ENCODE measurements at regions not wholly inside any gene's neighbourhood (a gene's known extent, or its start where the extent isn't known, plus 50 kb on each side); places are given as distances from the start of the nearest gene placed in this dataset.

GRCh38 chr20:6579417-6579816, 188.1 kb upstream of the BMP2 start:
- WGBS, 2 donors, result 88 to 95% methylated on average over 5 of the region's 5 CpGs
- H3K27ac ChIP-seq, result no peak overlapping the region
- TF ChIP-seq POLR2A (IDR thresholded peaks at IDR 0.05) (no peak), CTCF (IDR thresholded peaks at IDR 0.05) (no peak), POLR2AphosphoS5 (IDR thresholded peaks at IDR 0.05) (no peak), EP300 (IDR thresholded peaks at IDR 0.05) (no peak)

GRCh38 chr20:6577451-6577850, 190.0 kb upstream of the BMP2 start:
- 46 to 57% methylated on average over 1 of the region's 1 CpG for WGBS, 2 donors

More at GRCh38 chr20:6579417-6579816, 188.1 kb upstream of the BMP2 start:
- Histone ChIP-seq H3K9me3 (no peaks in the 10 kb centered on the region), H3K27me3 (no peaks in the 10 kb centered on the region), H3K4me3 (no peak overlapping the region), H3K4me1 (peaks cover 0 to 4% (median 1%) of the 10 kb centered on the region in 4 donors), H3K36me3 (no peaks in the 10 kb centered on the region)
- DNase-seq (no peak), ATAC-seq (ENCODE audit: low FRiP score in 2 of 2) (no peak)

GRCh38 chr20:6576726-6577125, 190.8 kb upstream of the BMP2 start:
- H3K9me3 ChIP-seq, result no peaks in the 10 kb centered on the region
- no peaks in the 10 kb centered on the region for H3K36me3 ChIP-seq
- no peak overlapping the region for H3K27ac ChIP-seq
- H3K27me3 ChIP-seq, result no peaks in the 10 kb centered on the region
- WGBS, 2 donors, result 75 to 87% methylated on average over 3 of the region's 3 CpGs
- H3K4me1 ChIP-seq, result peaks cover 0 to 4% (median 0%) of the 10 kb centered on the region in 4 donors
- no peak for DNase-seq
- TF ChIP-seq POLR2AphosphoS5 (IDR thresholded peaks at IDR 0.05), result no peak
- no peak for TF ChIP-seq CTCF (IDR thresholded peaks at IDR 0.05)
- TF ChIP-seq EP300 (IDR thresholded peaks at IDR 0.05), result no peak
- TF ChIP-seq POLR2A (IDR thresholded peaks at IDR 0.05), result no peak
- no peak overlapping the region for H3K4me3 ChIP-seq
- no peak for ATAC-seq (ENCODE audit: low FRiP score in 2 of 2)

More at GRCh38 chr20:6577451-6577850, 190.0 kb upstream of the BMP2 start:
- no peak overlapping the region for H3K27ac ChIP-seq
- DNase-seq (no peak), ATAC-seq (ENCODE audit: low FRiP score in 2 of 2) (no peak)
- no peaks in the 10 kb centered on the region for H3K36me3 ChIP-seq
- TF ChIP-seq EP300 (IDR thresholded peaks at IDR 0.05) (no peak), POLR2A (IDR thresholded peaks at IDR 0.05) (no peak), CTCF (IDR thresholded peaks at IDR 0.05) (no peak), POLR2AphosphoS5 (IDR thresholded peaks at IDR 0.05) (no peak)
- H3K27me3 ChIP-seq, result no peaks in the 10 kb centered on the region
- peaks cover 0 to 4% (median 0%) of the 10 kb centered on the region in 4 donors for H3K4me1 ChIP-seq
- H3K9me3 ChIP-seq, result no peaks in the 10 kb centered on the region
- no peak overlapping the region for H3K4me3 ChIP-seq

DNA sequence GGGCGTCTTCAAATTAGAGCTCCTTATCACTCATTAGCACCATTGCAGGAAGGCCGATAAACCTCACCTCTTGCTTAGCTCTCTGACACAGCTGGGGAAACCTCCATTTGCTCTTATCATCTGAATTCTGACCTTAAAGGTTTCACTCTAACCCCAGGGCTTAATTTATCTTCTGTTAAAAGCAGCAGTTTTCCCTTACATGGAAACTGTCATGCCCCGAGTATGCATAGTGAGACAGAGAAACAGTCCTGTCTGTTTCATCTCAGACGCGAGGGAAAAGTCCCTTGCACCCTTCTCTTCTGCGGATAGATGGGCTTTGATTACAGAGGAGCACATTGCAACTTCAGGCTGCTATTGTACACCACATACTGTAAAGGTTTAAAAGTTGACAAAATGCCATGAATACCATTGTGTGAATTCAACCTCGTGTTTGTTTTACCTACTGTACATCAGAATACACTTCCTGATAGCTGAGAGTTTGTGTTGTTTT, 191.5 kb upstream of the BMP2 start:
- Histone ChIP-seq H3K4me3 (no peak overlapping the region), H3K27me3 (no peaks in the 10 kb centered on the region), H3K27ac (no peak overlapping the region), H3K4me1 (peaks cover 0 to 4% (median 0%) of the 10 kb centered on the region in 4 donors), H3K36me3 (no peaks in the 10 kb centered on the region), H3K9me3 (no peaks in the 10 kb centered on the region)
- TF ChIP-seq POLR2A (IDR thresholded peaks at IDR 0.05), result no peak
- TF ChIP-seq POLR2AphosphoS5 (IDR thresholded peaks at IDR 0.05), result no peak
- TF ChIP-seq EP300 (IDR thresholded peaks at IDR 0.05), result no peak
- no peak for TF ChIP-seq CTCF (IDR thresholded peaks at IDR 0.05)
- 48 to 62% methylated on average over 7 of the region's 7 CpGs for WGBS, 2 donors
- ATAC-seq (ENCODE audit: low FRiP score in 2 of 2), result no peak
- no peak for DNase-seq

GRCh38 chr20:6566821-6567220, 200.7 kb upstream of the BMP2 start:
- no peaks in the 10 kb centered on the region for H3K4me1 ChIP-seq
- 62 to 78% methylated on average over 3 of the region's 3 CpGs for WGBS, 2 donors
- no peak overlapping the region for H3K4me3 ChIP-seq
- H3K9me3 ChIP-seq, result no peaks in the 10 kb centered on the region
- H3K27me3 ChIP-seq, result no peaks in the 10 kb centered on the region
- ATAC-seq (ENCODE audit: low FRiP score in 2 of 2) (no peak), DNase-seq (no peak)
- no peaks in the 10 kb centered on the region for H3K36me3 ChIP-seq
- no peak overlapping the region for H3K27ac ChIP-seq
- TF ChIP-seq POLR2AphosphoS5 (IDR thresholded peaks at IDR 0.05), result no peak
- TF ChIP-seq EP300 (IDR thresholded peaks at IDR 0.05), result no peak
- no peak for TF ChIP-seq CTCF (IDR thresholded peaks at IDR 0.05)
- no peak for TF ChIP-seq POLR2A (IDR thresholded peaks at IDR 0.05)

Data from upper lobe of left lung (tissue), 6 donors.